H9 (cell line): ENCODE measurements at regions not wholly inside any gene's neighbourhood (a gene's known extent, or its start where the extent isn't known, plus 50 kb on each side); places are given as distances from the start of the nearest gene placed in this dataset.

ENCODE experiments used
- DNase-seq: peaks from one replicate; pipeline ENCODE4 v3.0.0-alpha.2; 2017
- H2AFZ ChIP-seq: one replicate; pipeline ENCODE4 v1.6.1; 2013; ENCODE audit warnings: mild to moderate bottlenecking, low read length, control low read depth, moderate library complexity
- H2AK5ac ChIP-seq: 2 replicates; pipeline ENCODE4 v1.6.1; 2013; ENCODE audit warnings: low read length, control low read depth, mixed read lengths; ENCODE audit not compliant: insufficient read length
- H2BK120ac ChIP-seq: one replicate; pipeline ENCODE4 v1.6.1; 2013; ENCODE audit warnings: low read depth, mild to moderate bottlenecking, low read length, control low read depth, inconsistent platforms; ENCODE audit not compliant: poor library complexity, severe bottlenecking
- H2BK12ac ChIP-seq: 2 replicates; pipeline ENCODE4 v1.6.1; 2013; ENCODE audit warnings: low read length, control low read depth, mixed read lengths, low read depth; ENCODE audit not compliant: insufficient read length
- H2BK15ac ChIP-seq: 2 replicates; pipeline ENCODE4 v1.6.1; 2013; ENCODE audit warnings: low read depth, low read length, control low read depth
- H2BK20ac ChIP-seq: one replicate; pipeline ENCODE4 v1.6.1; 2013; ENCODE audit warnings: low read depth, mild to moderate bottlenecking, low read length, control low read depth, inconsistent platforms; ENCODE audit not compliant: poor library complexity, severe bottlenecking
- H2BK5ac ChIP-seq: 2 replicates; pipeline ENCODE4 v1.6.1; 2013; ENCODE audit warnings: low read length, control low read depth, mixed read lengths; ENCODE audit not compliant: insufficient read length
- H3K14ac ChIP-seq: 2 replicates; pipeline ENCODE4 v1.6.1; 2013; ENCODE audit warnings: low read length, control low read depth; ENCODE audit not compliant: insufficient read depth
- H3K18ac ChIP-seq: 2 replicates; pipeline ENCODE4 v1.6.1; 2013; ENCODE audit warnings: low read depth, mild to moderate bottlenecking, mixed read lengths, low read length, control low read depth; ENCODE audit not compliant: insufficient read length
- H3K23ac ChIP-seq: 2 replicates; pipeline ENCODE4 v1.6.1; 2013; ENCODE audit warnings: low read length, control low read depth, mixed read lengths, low read depth; ENCODE audit not compliant: insufficient read length
- H3K23me2 ChIP-seq: 2 replicates; pipeline ENCODE4 v1.6.1; 2013; ENCODE audit warnings: low read depth, mild to moderate bottlenecking, mixed read lengths, low read length, control low read depth; ENCODE audit not compliant: insufficient read length, poor library complexity, severe bottlenecking
- H3K27ac ChIP-seq: 2 replicates; pipeline ENCODE4 v1.5.1; 2013; ENCODE audit warnings: low read length, control low read depth, mixed read lengths, low read depth; ENCODE audit not compliant: insufficient read length
- H3K27me3 ChIP-seq: 2 replicates; pipeline ENCODE4 v1.6.1; 2013; ENCODE audit warnings: low read length, control low read depth, inconsistent platforms; ENCODE audit not compliant: insufficient read depth
- H3K4ac ChIP-seq: 2 replicates; pipeline ENCODE4 v1.6.1; 2013; ENCODE audit warnings: low read depth, mild to moderate bottlenecking, control low read depth, inconsistent platforms, low read length, moderate library complexity
- H3K4me1 ChIP-seq: 2 replicates; pipeline ENCODE4 v1.6.1; 2013; ENCODE audit warnings: low read length, control low read depth, inconsistent platforms; ENCODE audit not compliant: insufficient read depth
- H3K4me2 ChIP-seq: 2 replicates; pipeline ENCODE4 v1.6.1; 2013; ENCODE audit warnings: low read length, control low read depth, mixed read lengths; ENCODE audit not compliant: insufficient read length, insufficient read depth
- H3K56ac ChIP-seq: 2 replicates; pipeline ENCODE4 v1.6.1; 2013; ENCODE audit warnings: low read depth, mild to moderate bottlenecking, mixed read lengths, low read length, control low read depth; ENCODE audit not compliant: insufficient read length
- H3K79me1 ChIP-seq: 2 replicates; pipeline ENCODE4 v1.6.1; 2013; ENCODE audit warnings: low read depth, mild to moderate bottlenecking, moderate library complexity, low read length, control low read depth, inconsistent platforms; ENCODE audit not compliant: insufficient read depth, poor library complexity, severe bottlenecking
- H3K79me2 ChIP-seq: 2 replicates; pipeline ENCODE4 v1.6.1; 2013; ENCODE audit warnings: low read length, control low read depth, inconsistent platforms; ENCODE audit not compliant: insufficient read depth
- H3K9ac ChIP-seq: 2 replicates; pipeline ENCODE4 v1.6.1; 2013; ENCODE audit warnings: low read length, control low read depth, mixed read lengths; ENCODE audit not compliant: insufficient read length; ENCODE audit errors: extremely low read depth
- H3K9me3 ChIP-seq: one replicate; pipeline ENCODE4 v1.6.1; 2013; ENCODE audit warnings: low read depth, low read length, inconsistent platforms; ENCODE audit not compliant: control insufficient read depth
- H3T11ph ChIP-seq: one replicate; pipeline ENCODE4 v1.6.1; 2013; ENCODE audit warnings: mild to moderate bottlenecking, low read length, control low read depth, inconsistent platforms
- H4K20me1 ChIP-seq: one replicate; pipeline ENCODE4 v1.6.1; 2013; ENCODE audit not compliant: control insufficient read depth, insufficient read length, insufficient read depth
- H4K5ac ChIP-seq: 2 replicates; pipeline ENCODE4 v1.6.1; 2013; ENCODE audit warnings: low read depth, mild to moderate bottlenecking, mixed read lengths, low read length, control low read depth; ENCODE audit not compliant: insufficient read length
- H4K8ac ChIP-seq: replicated peaks from 2 replicates; pipeline ENCODE4 v1.6.1; 2013; ENCODE audit warnings: low read length, control low read depth, mixed read lengths, low read depth; ENCODE audit not compliant: insufficient read length
- H4K91ac ChIP-seq: 2 replicates; pipeline ENCODE4 v1.6.1; 2013; ENCODE audit warnings: low read depth, mild to moderate bottlenecking, moderate library complexity, mixed read lengths, low read length, control low read depth; ENCODE audit not compliant: insufficient read length
- H3K27ac Mint-ChIP-seq, 3 experiments: 2 replicates in 2 of 3; 3 replicates in 1 of 3; pipeline ENCODE4 v1.8.0; 2020 to 2021; ENCODE audit warnings: mixed read lengths in 3 of 3, mild to moderate bottlenecking in 1 of 3, moderate library complexity in 1 of 3
- H3K27me3 Mint-ChIP-seq: 2 replicates; pipeline ENCODE4 v1.8.0; 2021; ENCODE audit warnings: low read depth, mild to moderate bottlenecking, moderate library complexity, mixed read lengths
- H3K36me3 Mint-ChIP-seq, 3 experiments: 2 replicates in 2 of 3; 3 replicates in 1 of 3; pipeline ENCODE4 v1.8.0; 2020 to 2021; ENCODE audit warnings: low read depth in 3 of 3, mixed read lengths in 3 of 3; ENCODE audit not compliant: insufficient read depth in 1 of 3
- H3K4me1 Mint-ChIP-seq, 2 experiments: 2 replicates each; pipeline ENCODE4 v1.8.0; 2020; ENCODE audit warnings: mixed read lengths in 2 of 2
- H3K4me3 Mint-ChIP-seq, 2 experiments: 2 replicates in 1 of 2; 3 replicates in 1 of 2; pipeline ENCODE4 v1.8.0; 2020 to 2021; ENCODE audit warnings: mild to moderate bottlenecking in 2 of 2, mixed read lengths in 2 of 2, moderate library complexity in 1 of 2
- H3K9me3 Mint-ChIP-seq, 2 experiments: 2 replicates in 1 of 2; 3 replicates in 1 of 2; pipeline ENCODE4 v1.8.0; 2020; ENCODE audit warnings: mild to moderate bottlenecking in 2 of 2, mixed read lengths in 2 of 2, moderate library complexity in 1 of 2
- TF ChIP-seq, protein P1 (sequence below): fragments of 200-600 bp; sonication (generic); conservative IDR thresholded peaks from 3 replicates; pipeline ENCODE4 v1.8.0; 2021; ENCODE audit warnings: antibody characterized with exemption, mild to moderate bottlenecking

DNA sequence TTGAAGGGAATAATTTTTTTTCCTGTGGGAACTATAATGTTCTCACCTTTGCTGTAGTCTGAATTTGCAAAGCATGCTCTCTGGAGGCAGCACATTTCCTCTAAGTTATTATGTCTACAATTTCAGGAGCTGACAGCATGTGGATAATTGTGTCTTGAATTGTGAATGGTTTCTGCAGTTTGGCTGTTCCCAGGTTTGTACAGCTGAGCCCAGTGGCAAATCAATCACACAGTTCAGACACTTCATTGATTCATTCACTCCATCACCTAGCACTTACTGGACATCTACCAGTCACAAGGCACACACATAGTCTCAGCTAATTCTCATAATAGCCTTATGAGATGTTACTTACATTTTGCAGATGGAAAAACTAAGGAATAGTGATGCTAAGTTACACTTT is 219.0 kb upstream of the ROPN1 start:
- Histone ChIP-seq H2AFZ (no peak overlapping the region), H3K14ac (no peak overlapping the region)

More for the DNA sequence above, 219.0 kb upstream of the ROPN1 start:
- H4K5ac ChIP-seq: no peak overlapping the region
- no peak overlapping the region for H2BK120ac ChIP-seq
- no peaks in the 10 kb centered on the region for H3K9me3 ChIP-seq
- no peaks in the 10 kb centered on the region for H3K79me1 ChIP-seq
- no peak overlapping the region for H2BK20ac ChIP-seq
- H3K79me2 ChIP-seq: no peaks in the 10 kb centered on the region
- H3K4ac ChIP-seq: no peak overlapping the region
- peaks cover 5 to 17% of the 10 kb centered on the region in 2 experiments for H3K4me1 Mint-ChIP-seq
- no peak overlapping the region for H2BK12ac ChIP-seq
- no peak overlapping the region for H3K27ac ChIP-seq
- H3K4me1 ChIP-seq: no peaks in the 10 kb centered on the region
- DNase-seq: no peak
- no peaks in the 10 kb centered on the region; the same call in 1 of the 2 replicates for H3K27me3 ChIP-seq
- no peak overlapping the region for H3K23ac ChIP-seq
- H3T11ph ChIP-seq: no peak overlapping the region
- TF ChIP-seq, protein P1, sequence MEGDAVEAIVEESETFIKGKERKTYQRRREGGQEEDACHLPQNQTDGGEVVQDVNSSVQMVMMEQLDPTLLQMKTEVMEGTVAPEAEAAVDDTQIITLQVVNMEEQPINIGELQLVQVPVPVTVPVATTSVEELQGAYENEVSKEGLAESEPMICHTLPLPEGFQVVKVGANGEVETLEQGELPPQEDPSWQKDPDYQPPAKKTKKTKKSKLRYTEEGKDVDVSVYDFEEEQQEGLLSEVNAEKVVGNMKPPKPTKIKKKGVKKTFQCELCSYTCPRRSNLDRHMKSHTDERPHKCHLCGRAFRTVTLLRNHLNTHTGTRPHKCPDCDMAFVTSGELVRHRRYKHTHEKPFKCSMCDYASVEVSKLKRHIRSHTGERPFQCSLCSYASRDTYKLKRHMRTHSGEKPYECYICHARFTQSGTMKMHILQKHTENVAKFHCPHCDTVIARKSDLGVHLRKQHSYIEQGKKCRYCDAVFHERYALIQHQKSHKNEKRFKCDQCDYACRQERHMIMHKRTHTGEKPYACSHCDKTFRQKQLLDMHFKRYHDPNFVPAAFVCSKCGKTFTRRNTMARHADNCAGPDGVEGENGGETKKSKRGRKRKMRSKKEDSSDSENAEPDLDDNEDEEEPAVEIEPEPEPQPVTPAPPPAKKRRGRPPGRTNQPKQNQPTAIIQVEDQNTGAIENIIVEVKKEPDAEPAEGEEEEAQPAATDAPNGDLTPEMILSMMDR: no peak
- H3K36me3 Mint-ChIP-seq: no peaks in the 10 kb centered on the region
- H4K91ac ChIP-seq: no peak overlapping the region
- no peak overlapping the region for H2BK15ac ChIP-seq
- no peak overlapping the region for H2BK5ac ChIP-seq
- no peak overlapping the region for H2AK5ac ChIP-seq
- H3K4me2 ChIP-seq: no peak overlapping the region
- H3K4me3 Mint-ChIP-seq: no peak overlapping the region
- H3K27me3 Mint-ChIP-seq: no peaks in the 10 kb centered on the region; the same call in 1 of the 2 replicates
- no peak overlapping the region for H3K18ac ChIP-seq
- H3K9ac ChIP-seq: no peak overlapping the region
- H3K56ac ChIP-seq: no peak overlapping the region
- no peaks in the 10 kb centered on the region for H3K23me2 ChIP-seq
- no peaks in the 10 kb centered on the region for H3K9me3 Mint-ChIP-seq
- H4K20me1 ChIP-seq: no peaks in the 10 kb centered on the region
- no peak overlapping the region for H4K8ac ChIP-seq
- H3K27ac Mint-ChIP-seq: no peak overlapping the region
